ENCODE measurements at regions not wholly inside any gene's neighbourhood (a gene's known extent, or its start where the extent isn't known, plus 50 kb on each side); places are given as distances from the start of the nearest gene placed in this dataset.

- TF ChIP-seq TAF1 (IDR thresholded peaks at IDR 0.05; ENCODE audit: low read depth, low read length) (no peak), POLR2A (IDR thresholded peaks at IDR 0.05; ENCODE audit: low read depth, low read length) (no peak), POLR2AphosphoS5 (IDR thresholded peaks at IDR 0.05; ENCODE audit: low read depth, low read length) (no peak)
Observed at GRCh38 chr7:131068604-131069021, 259.1 kb upstream of the MKLN1 start.
